ENCODE measurements at regions not wholly inside any gene's neighbourhood (a gene's known extent, or its start where the extent isn't known, plus 50 kb on each side); places are given as distances from the start of the nearest gene placed in this dataset.

- TF ChIP-seq, protein P1, sequence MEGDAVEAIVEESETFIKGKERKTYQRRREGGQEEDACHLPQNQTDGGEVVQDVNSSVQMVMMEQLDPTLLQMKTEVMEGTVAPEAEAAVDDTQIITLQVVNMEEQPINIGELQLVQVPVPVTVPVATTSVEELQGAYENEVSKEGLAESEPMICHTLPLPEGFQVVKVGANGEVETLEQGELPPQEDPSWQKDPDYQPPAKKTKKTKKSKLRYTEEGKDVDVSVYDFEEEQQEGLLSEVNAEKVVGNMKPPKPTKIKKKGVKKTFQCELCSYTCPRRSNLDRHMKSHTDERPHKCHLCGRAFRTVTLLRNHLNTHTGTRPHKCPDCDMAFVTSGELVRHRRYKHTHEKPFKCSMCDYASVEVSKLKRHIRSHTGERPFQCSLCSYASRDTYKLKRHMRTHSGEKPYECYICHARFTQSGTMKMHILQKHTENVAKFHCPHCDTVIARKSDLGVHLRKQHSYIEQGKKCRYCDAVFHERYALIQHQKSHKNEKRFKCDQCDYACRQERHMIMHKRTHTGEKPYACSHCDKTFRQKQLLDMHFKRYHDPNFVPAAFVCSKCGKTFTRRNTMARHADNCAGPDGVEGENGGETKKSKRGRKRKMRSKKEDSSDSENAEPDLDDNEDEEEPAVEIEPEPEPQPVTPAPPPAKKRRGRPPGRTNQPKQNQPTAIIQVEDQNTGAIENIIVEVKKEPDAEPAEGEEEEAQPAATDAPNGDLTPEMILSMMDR (IDR thresholded peaks at IDR 0.05; ENCODE audit: low read depth, low read length): no peak
- TF ChIP-seq MYC (IDR thresholded peaks at IDR 0.05; ENCODE audit: low read depth, low read length): no peak
- no peak for DNase-seq (ENCODE audit: low read depth)
- H3K4me3 ChIP-seq (ENCODE audit: low read depth, low read length): no peak overlapping the region
Observed at GRCh38 chr12:3357950-3358525, 133.0 kb upstream of the PRMT8 start.

- no peak for DNase-seq (ENCODE audit: low read depth)
- TF ChIP-seq, protein P1 (IDR thresholded peaks at IDR 0.05; ENCODE audit: low read depth, low read length): no peak
Observed at GRCh38 chr12:3359478-3359877, 131.5 kb upstream of the PRMT8 start.

GRCh38 chr12:3361146-3361545 is 129.9 kb upstream of the PRMT8 start:
- no peak overlapping the region for H3K4me3 ChIP-seq (ENCODE audit: low read depth, low read length)
- TF ChIP-seq, protein P2, sequence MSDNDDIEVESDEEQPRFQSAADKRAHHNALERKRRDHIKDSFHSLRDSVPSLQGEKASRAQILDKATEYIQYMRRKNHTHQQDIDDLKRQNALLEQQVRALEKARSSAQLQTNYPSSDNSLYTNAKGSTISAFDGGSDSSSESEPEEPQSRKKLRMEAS (IDR thresholded peaks at IDR 0.05; ENCODE audit: low read depth, low read length): no peak
- no peak for DNase-seq (ENCODE audit: low read depth)

More at GRCh38 chr12:3359478-3359877, 131.5 kb upstream of the PRMT8 start:
- no peak overlapping the region for H3K4me3 ChIP-seq (ENCODE audit: low read depth, low read length)

GRCh38 chr12:3362737-3363136 is 128.3 kb upstream of the PRMT8 start:
- TF ChIP-seq, protein P2 (IDR thresholded peaks at IDR 0.05; ENCODE audit: low read depth, low read length): no peak
- TF ChIP-seq, protein P1 (IDR thresholded peaks at IDR 0.05; ENCODE audit: low read depth, low read length): no peak
- TF ChIP-seq MYC (IDR thresholded peaks at IDR 0.05; ENCODE audit: low read depth, low read length): no peak
- no peak for TF ChIP-seq POLR2A (IDR thresholded peaks at IDR 0.05; ENCODE audit: extremely low read depth, insufficient read length)
- DNase-seq (ENCODE audit: low read depth): no peak
- H3K4me3 ChIP-seq (ENCODE audit: low read depth, low read length): no peak overlapping the region

DNA sequence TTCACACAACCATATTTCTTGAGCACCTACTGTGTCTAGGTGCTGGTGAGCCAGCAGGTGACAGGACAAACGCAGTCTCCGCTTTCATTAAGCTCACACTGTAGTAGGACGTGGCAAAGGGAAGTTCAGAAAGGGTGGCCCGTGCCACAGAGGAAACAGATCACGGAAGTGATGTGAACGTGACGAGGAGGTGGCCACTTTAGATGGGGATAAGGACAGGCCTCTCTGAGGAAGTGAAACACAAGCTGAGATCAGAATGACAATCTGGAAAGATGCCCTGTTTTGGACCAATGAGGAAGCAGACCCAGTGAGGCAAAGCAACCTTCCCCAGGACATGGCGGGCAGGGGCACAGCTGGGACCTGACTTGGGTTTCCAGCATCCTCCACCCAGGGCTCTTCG is 127.4 kb upstream of the PRMT8 start:
- TF ChIP-seq, protein P2 (IDR thresholded peaks at IDR 0.05; ENCODE audit: low read depth, low read length): no peak
- no peak for TF ChIP-seq MYC (IDR thresholded peaks at IDR 0.05; ENCODE audit: low read depth, low read length)
- TF ChIP-seq, protein P1 (IDR thresholded peaks at IDR 0.05; ENCODE audit: low read depth, low read length): no peak
- no peak for TF ChIP-seq POLR2A (IDR thresholded peaks at IDR 0.05; ENCODE audit: extremely low read depth, insufficient read length)
- DNase-seq (ENCODE audit: low read depth): no peak
- H3K4me3 ChIP-seq (ENCODE audit: low read depth, low read length): no peak overlapping the region

- DNase-seq (ENCODE audit: low read depth): no peak
- TF ChIP-seq, protein P1 (IDR thresholded peaks at IDR 0.05; ENCODE audit: low read depth, low read length): no peak
- TF ChIP-seq POLR2A (IDR thresholded peaks at IDR 0.05; ENCODE audit: extremely low read depth, insufficient read length): no peak
- no peak for TF ChIP-seq MYC (IDR thresholded peaks at IDR 0.05; ENCODE audit: low read depth, low read length)
- TF ChIP-seq, protein P2 (IDR thresholded peaks at IDR 0.05; ENCODE audit: low read depth, low read length): no peak
- H3K4me3 ChIP-seq (ENCODE audit: low read depth, low read length): no peak overlapping the region
Observed at GRCh38 chr12:3364226-3364625, 126.8 kb upstream of the PRMT8 start.

All from NB4 (cell line).